ENCODE measurements at regions not wholly inside any gene's neighbourhood (a gene's known extent, or its start where the extent isn't known, plus 50 kb on each side); places are given as distances from the start of the nearest gene placed in this dataset.

- no peaks in the 10 kb centered on the region for H3K9me3 ChIP-seq
- H3K27ac ChIP-seq = no peak overlapping the region
- peaks cover 0 to 4% (median 2%) of the 10 kb centered on the region in 4 donors for H3K4me1 ChIP-seq
- intact Hi-C loops (cut with DNase I; ENCODE audit: low total_unique reads) = no loop called here
- H3K36me3 ChIP-seq = no peaks in the 10 kb centered on the region
- 62 to 74% (median 70%) methylated on average over 3 of the region's 3 CpGs for WGBS, 5 donors
- DNase-seq = no peak
- TF ChIP-seq EP300 (IDR thresholded peaks at IDR 0.05) = no peak
- no peak for TF ChIP-seq POLR2A (IDR thresholded peaks at IDR 0.05)
- TF ChIP-seq POLR2AphosphoS5 (IDR thresholded peaks at IDR 0.05) = no peak
- TF ChIP-seq CTCF (IDR thresholded peaks at IDR 0.05) = no peak
- H3K4me3 ChIP-seq = no peak overlapping the region
- H3K27me3 ChIP-seq = peaks cover 0 to 7% (median 0%) of the 10 kb centered on the region in 3 donors
Observed at GRCh38 chr9:21565155-21565554, 83.0 kb upstream of the IFNE start.

- WGBS, 5 donors = 82 to 96% (median 94%) methylated on average over 2 of the region's 2 CpGs
- H3K4me1 ChIP-seq = no peaks in the 10 kb centered on the region
- H3K27ac ChIP-seq = no peak overlapping the region
- H3K4me3 ChIP-seq = no peak overlapping the region
- H3K36me3 ChIP-seq = no peaks in the 10 kb centered on the region
- intact Hi-C loops (cut with DNase I; ENCODE audit: low total_unique reads) = no loop called here
- H3K9me3 ChIP-seq = no peaks in the 10 kb centered on the region
- peaks cover 0 to 5% (median 0%) of the 10 kb centered on the region in 3 donors for H3K27me3 ChIP-seq
- TF ChIP-seq POLR2AphosphoS5 (IDR thresholded peaks at IDR 0.05) = no peak
- no peak for TF ChIP-seq EP300 (IDR thresholded peaks at IDR 0.05)
- no peak for TF ChIP-seq CTCF (IDR thresholded peaks at IDR 0.05)
- no peak for TF ChIP-seq POLR2A (IDR thresholded peaks at IDR 0.05)
- no peak for DNase-seq
Observed at GRCh38 chr9:21567926-21568325, 85.8 kb upstream of the IFNE start.

GRCh38 chr9:21568484-21568883 is 86.4 kb upstream of the IFNE start:
- H3K36me3 ChIP-seq = no peaks in the 10 kb centered on the region
- TF ChIP-seq CTCF (IDR thresholded peaks at IDR 0.05) (no peak), POLR2A (IDR thresholded peaks at IDR 0.05) (no peak), POLR2AphosphoS5 (IDR thresholded peaks at IDR 0.05) (no peak), EP300 (IDR thresholded peaks at IDR 0.05) (no peak)
- H3K9me3 ChIP-seq = no peaks in the 10 kb centered on the region
- DNase-seq = no peak
- H3K27ac ChIP-seq = no peak overlapping the region
- peaks cover 0 to 5% (median 0%) of the 10 kb centered on the region in 3 donors for H3K27me3 ChIP-seq
- no peak overlapping the region for H3K4me3 ChIP-seq
- WGBS, 5 donors = 42 to 58% (median 54%) methylated on average over 3 of the region's 3 CpGs
- intact Hi-C loops (cut with DNase I; ENCODE audit: low total_unique reads) = no loop called here
- no peaks in the 10 kb centered on the region for H3K4me1 ChIP-seq

- intact Hi-C loops (cut with DNase I; ENCODE audit: low total_unique reads) = no loop called here
- H3K4me1 ChIP-seq = no peaks in the 10 kb centered on the region
- no peak overlapping the region for H3K27ac ChIP-seq
- DNase-seq = no peak
- H3K36me3 ChIP-seq = no peaks in the 10 kb centered on the region
- WGBS, 5 donors = 82 to 100% (median 88%) methylated on average over 1 of the region's 1 CpG
- H3K27me3 ChIP-seq = peaks cover 0 to 5% (median 0%) of the 10 kb centered on the region in 3 donors
- no peak overlapping the region for H3K4me3 ChIP-seq
- TF ChIP-seq CTCF (IDR thresholded peaks at IDR 0.05) (no peak), POLR2AphosphoS5 (IDR thresholded peaks at IDR 0.05) (no peak), EP300 (IDR thresholded peaks at IDR 0.05) (no peak), POLR2A (IDR thresholded peaks at IDR 0.05) (no peak)
- no peaks in the 10 kb centered on the region for H3K9me3 ChIP-seq
Observed at GRCh38 chr9:21569721-21570120, 87.6 kb upstream of the IFNE start.

Measured in stomach (tissue), 8 donors.